ENCODE measurements at regions not wholly inside any gene's neighbourhood (a gene's known extent, or its start where the extent isn't known, plus 50 kb on each side); places are given as distances from the start of the nearest gene placed in this dataset.

GRCh38 chr1:75672528-75673393 lies 51.7 kb upstream of the ACADM start:
- Histone ChIP-seq H3K9me3 (ENCODE audit: low read length) (no peaks in the 10 kb centered on the region), H2AFZ (ENCODE audit: low read length) (no peak overlapping the region), H3K4me1 (ENCODE audit: insufficient read depth, low read length) (peaks cover 49% of the 10 kb centered on the region), H4K20me1 (ENCODE audit: insufficient read depth, low read length) (no peaks in the 10 kb centered on the region), H3K27me3 (ENCODE audit: control insufficient read depth in 1 of 2, insufficient read depth in 2 of 2, low read length in 2 of 2) (no peaks in the 10 kb centered on the region), H3K36me3 (replicated peaks in 1 of 2; ENCODE audit: control insufficient read depth in 1 of 2, insufficient read depth in 2 of 2, low read length in 2 of 2) (no peaks in the 10 kb centered on the region; a peak in 1 of 5 replicates), H3K4me2 (ENCODE audit: low read depth, low read length) (peak overlapping the region; percentile 72), H3K79me2 (ENCODE audit: insufficient read depth, low read length) (peaks cover 6% of the 10 kb centered on the region), H3K27ac (ENCODE audit: extremely low read length, insufficient read depth, low read length) (peak overlapping the region; percentile 66), H3K4me3 (replicated peaks in 1 of 3; ENCODE audit: insufficient read depth in 1 of 3, low read depth in 2 of 3, low read length in 3 of 3) (peak overlapping the region in 1 of 3 experiments; percentile 42; a peak in 2 of 6 replicates), H3K9ac (ENCODE audit: insufficient read depth, low read depth, low read length) (peak overlapping the region; percentile 44)
- intact Hi-C loops (cut with micrococcal nuclease; ENCODE audit: unreplicated experiment) (no loop called here), in situ Hi-C loops (cut with HindIII; ENCODE audit: extremely low pct_ligation_motif_present, low pct_unique_long_range_greater_than_20kb) (no loop called here)
- TSS peak; percentile 54 for BruUV-seq (replicated peaks)
- FAIRE-seq = peak; percentile 12
- DNase-seq (ENCODE audit: low spot score) = peak; percentile 58
- ATAC-seq = peak; percentile 91
- POLR2A ChIA-PET = interaction anchor here (1.0 to 1.7 kb wide), 2 partner anchors 51 to 113 kb away, joined by 5 to 7 read pairs; partner anchors contain the start of gene RABGGTB
- CTCF ChIA-PET (ENCODE audit: low intra/inter-chr PET ratio, low total read pairs) = no interaction called here
- 50% methylated on average over 3 of the region's 3 CpGs for WGBS (ENCODE audit: low lambda C conversion rate)
- TF ChIP-seq, protein P1, sequence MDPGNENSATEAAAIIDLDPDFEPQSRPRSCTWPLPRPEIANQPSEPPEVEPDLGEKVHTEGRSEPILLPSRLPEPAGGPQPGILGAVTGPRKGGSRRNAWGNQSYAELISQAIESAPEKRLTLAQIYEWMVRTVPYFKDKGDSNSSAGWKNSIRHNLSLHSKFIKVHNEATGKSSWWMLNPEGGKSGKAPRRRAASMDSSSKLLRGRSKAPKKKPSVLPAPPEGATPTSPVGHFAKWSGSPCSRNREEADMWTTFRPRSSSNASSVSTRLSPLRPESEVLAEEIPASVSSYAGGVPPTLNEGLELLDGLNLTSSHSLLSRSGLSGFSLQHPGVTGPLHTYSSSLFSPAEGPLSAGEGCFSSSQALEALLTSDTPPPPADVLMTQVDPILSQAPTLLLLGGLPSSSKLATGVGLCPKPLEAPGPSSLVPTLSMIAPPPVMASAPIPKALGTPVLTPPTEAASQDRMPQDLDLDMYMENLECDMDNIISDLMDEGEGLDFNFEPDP (CRISPR knock-in tag; conservative IDR thresholded peaks at IDR 0.05) = 0 out of 2 replicates have a peak, but pooled peaks have one; percentile 44
- no peak for TF ChIP-seq ZNF550 (CRISPR knock-in tag; IDR thresholded peaks at IDR 0.05; ENCODE audit: borderline replicate concordance)
- peak; percentile 60; the same call in 1 of the 2 replicates for TF ChIP-seq FOSL2 (CRISPR knock-in tag; IDR thresholded peaks at IDR 0.05)
- TF ChIP-seq IRF2 (CRISPR knock-in tag; IDR thresholded peaks at IDR 0.05) = peak; percentile 39; the same call in 1 of the 2 replicates
- no peak for TF ChIP-seq ZKSCAN8 (CRISPR knock-in tag; IDR thresholded peaks at IDR 0.05; ENCODE audit: borderline replicate concordance)
- TF ChIP-seq, protein P2, sequence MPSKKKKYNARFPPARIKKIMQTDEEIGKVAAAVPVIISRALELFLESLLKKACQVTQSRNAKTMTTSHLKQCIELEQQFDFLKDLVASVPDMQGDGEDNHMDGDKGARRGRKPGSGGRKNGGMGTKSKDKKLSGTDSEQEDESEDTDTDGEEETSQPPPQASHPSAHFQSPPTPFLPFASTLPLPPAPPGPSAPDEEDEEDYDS (CRISPR knock-in tag; IDR thresholded peaks at IDR 0.05) = no peak
- no peak for TF ChIP-seq ZNF256 (CRISPR knock-in tag; conservative IDR thresholded peaks at IDR 0.05)
- TF ChIP-seq PHF8 (CRISPR knock-in tag; IDR thresholded peaks at IDR 0.05) = peak; percentile 49
- TF ChIP-seq SIX4 (CRISPR knock-in tag; IDR thresholded peaks at IDR 0.05) = peak; percentile 94
- peak; percentile 42; the same call in 1 of the 2 replicates for TF ChIP-seq ZFX (CRISPR knock-in tag; IDR thresholded peaks at IDR 0.05; ENCODE audit: low read depth)
- no peak for TF ChIP-seq ZNF292 (CRISPR knock-in tag; IDR thresholded peaks at IDR 0.05; ENCODE audit: borderline replicate concordance, low read depth)
- TF ChIP-seq, protein P3, sequence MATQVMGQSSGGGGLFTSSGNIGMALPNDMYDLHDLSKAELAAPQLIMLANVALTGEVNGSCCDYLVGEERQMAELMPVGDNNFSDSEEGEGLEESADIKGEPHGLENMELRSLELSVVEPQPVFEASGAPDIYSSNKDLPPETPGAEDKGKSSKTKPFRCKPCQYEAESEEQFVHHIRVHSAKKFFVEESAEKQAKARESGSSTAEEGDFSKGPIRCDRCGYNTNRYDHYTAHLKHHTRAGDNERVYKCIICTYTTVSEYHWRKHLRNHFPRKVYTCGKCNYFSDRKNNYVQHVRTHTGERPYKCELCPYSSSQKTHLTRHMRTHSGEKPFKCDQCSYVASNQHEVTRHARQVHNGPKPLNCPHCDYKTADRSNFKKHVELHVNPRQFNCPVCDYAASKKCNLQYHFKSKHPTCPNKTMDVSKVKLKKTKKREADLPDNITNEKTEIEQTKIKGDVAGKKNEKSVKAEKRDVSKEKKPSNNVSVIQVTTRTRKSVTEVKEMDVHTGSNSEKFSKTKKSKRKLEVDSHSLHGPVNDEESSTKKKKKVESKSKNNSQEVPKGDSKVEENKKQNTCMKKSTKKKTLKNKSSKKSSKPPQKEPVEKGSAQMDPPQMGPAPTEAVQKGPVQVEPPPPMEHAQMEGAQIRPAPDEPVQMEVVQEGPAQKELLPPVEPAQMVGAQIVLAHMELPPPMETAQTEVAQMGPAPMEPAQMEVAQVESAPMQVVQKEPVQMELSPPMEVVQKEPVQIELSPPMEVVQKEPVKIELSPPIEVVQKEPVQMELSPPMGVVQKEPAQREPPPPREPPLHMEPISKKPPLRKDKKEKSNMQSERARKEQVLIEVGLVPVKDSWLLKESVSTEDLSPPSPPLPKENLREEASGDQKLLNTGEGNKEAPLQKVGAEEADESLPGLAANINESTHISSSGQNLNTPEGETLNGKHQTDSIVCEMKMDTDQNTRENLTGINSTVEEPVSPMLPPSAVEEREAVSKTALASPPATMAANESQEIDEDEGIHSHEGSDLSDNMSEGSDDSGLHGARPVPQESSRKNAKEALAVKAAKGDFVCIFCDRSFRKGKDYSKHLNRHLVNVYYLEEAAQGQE (IDR thresholded peaks at IDR 0.05; ENCODE audit: borderline replicate concordance in 1 of 2, low read depth in 1 of 2, low read length in 2 of 2) = 0 out of 4 replicates have a peak, but pooled peaks of 1 of the 2 experiments have one; percentile 12
- no peak for TF ChIP-seq ZNF746 (CRISPR knock-in tag; IDR thresholded peaks at IDR 0.05)
- peak; percentile 50 for TF ChIP-seq ZMYM4 (CRISPR knock-in tag; IDR thresholded peaks at IDR 0.05)
- 0 out of 2 replicates have a peak, but pooled peaks have one; percentile 27 for TF ChIP-seq HINFP (CRISPR knock-in tag; IDR thresholded peaks at IDR 0.05; ENCODE audit: low read depth)
- peak; percentile 75 for TF ChIP-seq TEAD3 (CRISPR knock-in tag; optimal IDR thresholded peaks at IDR 0.05; ENCODE audit: borderline replicate concordance)
- peak; percentile 44 for TF ChIP-seq ZFY (CRISPR knock-in tag; IDR thresholded peaks at IDR 0.05)
